Limb (tissue), 2 donors: ENCODE measurements at regions not wholly inside any gene's neighbourhood (a gene's known extent, or its start where the extent isn't known, plus 50 kb on each side); places are given as distances from the start of the nearest gene placed in this dataset.
A peak's percentile ranks its signal among the peaks of the same experiment; 100 is the strongest.
"Not testable (repeated sequence)": the region's sequence is repeated elsewhere in the genome, so short reads cannot be mapped to it uniquely, and the experiment has no call there.

Experiments used
- DNase-seq, 2 donors: peaks; one replicate each; pipeline ENCODE4 v3.0.0-alpha.2; 2016; ENCODE audit errors: extremely low spot score in 2 of 2

DNA sequence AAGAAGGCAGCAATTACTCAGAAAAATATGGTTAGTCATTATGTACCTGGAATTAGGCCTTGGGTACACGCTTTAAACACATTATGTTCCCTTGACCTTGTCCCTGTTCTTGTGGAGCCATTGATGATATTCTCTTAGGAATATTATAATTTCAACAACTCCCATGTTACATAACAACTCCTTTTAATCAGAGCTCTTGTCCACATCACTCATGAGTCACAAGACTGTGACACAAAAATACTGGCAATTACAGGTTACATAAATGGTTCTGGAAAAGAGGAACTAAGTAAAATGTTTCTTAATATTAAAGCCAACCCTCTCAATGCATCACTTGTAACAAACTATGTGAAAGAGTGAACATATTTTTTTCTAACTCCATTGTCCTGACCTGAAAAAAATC, 143.8 kb upstream of the PCLO start:
- no peak for DNase-seq

DNA sequence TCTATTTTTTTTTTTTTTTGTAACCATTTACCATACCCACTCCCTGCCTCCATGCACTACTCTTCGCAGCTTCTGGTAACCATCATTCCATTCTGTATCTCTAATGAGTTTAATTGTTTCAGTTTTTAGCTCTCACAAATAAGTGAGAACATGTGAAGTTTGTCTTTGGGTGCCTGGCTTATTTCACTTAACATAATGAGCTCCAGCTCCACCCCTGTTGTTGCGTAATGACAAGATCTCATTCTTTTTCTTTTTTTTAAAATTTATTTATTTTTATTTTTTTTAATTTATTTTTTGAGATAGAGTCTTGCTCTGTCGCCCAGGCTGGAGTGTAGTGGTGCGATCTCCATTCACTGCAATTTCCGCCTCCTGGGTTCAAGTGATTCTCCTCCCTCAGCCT, 142.3 kb upstream of the PCLO start:
- DNase-seq, result no peak

DNA sequence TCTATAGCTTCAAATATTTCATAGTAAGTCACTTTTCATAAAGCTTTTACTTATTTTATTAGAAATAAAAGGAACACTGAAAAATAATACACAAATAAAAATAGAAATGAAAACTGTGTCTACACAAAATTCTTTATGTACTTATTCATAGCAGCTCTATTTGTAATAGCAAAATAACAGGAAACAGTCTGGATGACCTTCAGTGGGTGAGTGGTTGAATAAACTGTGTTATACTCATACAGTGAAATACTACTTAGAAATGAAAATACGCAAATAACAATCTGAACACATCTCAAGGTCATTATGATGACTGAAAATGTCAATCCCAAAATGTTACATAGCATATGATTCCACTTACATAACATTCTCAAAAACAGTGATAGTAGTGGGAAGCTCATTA, 138.7 kb upstream of the PCLO start:
- DNase-seq, result no peak

DNA sequence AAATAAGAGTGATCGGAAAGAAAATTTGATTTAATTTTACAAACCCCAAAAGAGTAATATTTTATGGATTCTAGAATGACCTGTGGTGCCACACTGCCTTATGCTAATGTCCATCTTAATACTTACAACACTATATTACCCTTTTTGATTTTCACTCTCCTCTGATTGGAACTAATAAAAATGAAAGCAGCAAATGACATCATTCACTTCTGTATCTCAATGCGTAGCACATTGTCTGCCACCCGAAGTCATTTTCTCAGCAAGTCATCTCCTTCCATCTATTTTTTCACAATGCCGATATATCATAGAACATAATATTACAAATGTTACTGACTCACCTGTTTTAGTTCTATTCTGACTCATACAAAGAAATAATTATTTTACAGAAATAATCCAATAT, 127.5 kb upstream of the PCLO start:
- DNase-seq, result no peak

DNA sequence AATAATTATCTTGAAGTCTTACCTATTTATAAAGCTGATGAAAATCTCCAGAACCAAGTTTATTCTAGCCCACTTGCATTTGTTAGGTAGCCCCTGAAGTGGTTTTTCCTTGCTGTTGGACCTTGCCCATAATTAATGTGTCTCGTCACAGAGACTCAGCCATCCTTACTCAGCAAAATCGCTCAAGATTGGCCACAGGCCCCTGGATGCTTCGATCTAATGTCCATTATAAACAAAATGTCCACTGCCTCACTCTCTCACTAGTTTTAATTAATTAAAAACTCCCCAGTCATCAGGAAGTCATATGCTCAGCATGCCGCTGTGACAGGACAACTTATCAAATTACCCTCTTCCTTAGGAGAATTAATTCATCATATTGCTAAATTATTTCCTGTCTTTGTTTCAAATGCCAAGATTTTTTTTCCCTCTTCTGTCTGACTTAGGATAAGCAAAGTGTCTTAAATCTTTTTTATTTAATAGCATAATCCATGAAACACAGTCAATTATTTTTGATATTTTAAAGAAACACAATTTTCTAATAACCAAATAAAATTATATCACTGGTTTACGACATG, 126.8 kb upstream of the PCLO start:
- no peak for DNase-seq

DNA sequence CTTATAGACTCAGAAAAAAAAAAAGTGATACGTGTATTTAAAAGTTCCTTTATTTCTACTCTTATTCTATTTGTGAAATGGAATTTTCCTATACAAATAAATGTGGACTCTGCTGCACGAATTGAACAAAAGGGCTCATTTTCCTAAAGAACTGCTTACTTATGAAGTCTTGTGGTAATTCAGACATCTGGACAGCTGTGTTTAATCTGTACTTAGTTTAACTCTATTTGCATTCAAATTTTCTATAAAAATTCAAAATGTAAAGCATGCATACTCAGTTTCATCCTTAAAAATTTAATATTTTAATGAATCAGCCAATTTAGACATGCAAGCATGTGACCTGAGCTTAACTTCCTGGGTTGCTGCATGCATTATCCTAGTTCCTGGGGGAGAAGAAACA, 118.0 kb upstream of the PCLO start:
- no peak for DNase-seq

DNA sequence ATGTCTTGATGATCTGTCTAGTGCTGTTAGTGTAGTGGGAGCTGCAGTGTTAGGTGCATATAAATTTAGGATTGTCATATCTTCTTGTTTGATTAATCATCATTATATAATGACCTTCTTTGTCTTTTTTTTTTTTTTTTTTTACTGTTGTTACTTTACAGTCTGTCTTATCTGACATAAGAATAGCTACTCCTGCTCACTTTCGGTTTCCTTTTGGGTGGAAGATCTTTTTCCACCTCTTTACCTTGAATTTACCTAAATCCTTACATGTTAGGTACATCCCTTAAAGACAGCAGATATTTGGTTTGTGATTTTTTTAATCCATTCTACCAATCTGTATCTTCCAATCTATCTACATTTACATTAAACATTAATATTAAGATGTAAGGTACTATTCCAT, 113.6 kb upstream of the PCLO start:
- DNase-seq, result no peak

DNA sequence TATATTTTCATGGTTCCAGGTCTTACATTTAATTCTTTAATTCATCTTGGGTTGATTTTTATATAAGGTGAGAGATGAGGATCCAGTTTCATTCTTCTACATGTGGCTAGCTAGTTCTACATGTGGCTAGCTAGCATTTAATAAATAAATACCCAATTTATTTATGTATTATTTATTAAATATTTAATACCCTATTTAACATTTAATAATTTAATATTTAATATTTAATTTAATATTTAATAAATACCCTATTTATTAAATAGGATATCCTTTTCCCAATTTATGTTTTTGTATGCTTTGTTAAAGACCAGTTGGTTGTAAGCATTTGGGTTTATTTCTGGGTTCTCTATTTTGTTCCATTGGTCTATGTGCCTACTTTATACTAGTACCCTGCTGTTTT, 111.0 kb upstream of the PCLO start:
- DNase-seq, result no peak

DNA sequence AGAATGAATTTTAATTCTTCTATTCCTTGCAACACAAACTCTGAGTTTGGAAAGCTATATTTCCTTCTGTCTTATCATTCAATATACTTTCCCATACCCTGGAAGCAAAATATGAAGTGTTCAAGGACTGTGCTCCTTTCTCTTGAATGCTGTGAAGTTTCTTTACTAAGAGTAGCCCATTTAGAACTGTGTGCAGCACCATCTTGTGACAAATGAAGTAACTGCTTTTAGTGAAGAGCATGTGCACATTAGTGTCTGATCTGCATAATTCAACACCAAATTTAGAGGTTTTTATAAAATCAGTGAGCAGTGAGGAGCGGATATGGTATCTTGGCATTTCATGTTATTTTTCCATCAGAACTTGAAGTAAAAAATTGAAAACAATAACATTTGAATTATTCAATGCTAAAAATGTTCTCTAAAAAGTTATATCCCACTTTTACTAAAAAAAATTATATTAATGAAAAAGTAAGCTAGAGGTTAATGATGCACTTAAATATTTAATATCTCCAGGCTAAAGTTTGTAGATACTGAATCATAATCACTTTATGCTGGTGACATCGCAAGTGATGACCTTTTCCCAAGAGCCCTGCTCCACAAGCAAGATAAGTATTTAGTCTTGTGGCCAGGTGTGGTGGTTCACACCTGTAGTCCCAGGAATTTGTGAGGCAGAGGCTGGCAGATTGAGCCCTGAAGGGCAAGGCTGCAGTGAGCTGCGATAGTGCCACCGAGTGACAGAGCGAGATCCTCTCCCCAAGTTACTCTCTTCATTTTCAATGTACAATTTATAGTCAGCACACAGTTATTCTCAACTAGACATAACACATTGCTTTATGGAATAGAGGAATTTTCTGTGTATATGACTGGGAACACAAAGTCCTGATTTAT, 108.8 kb upstream of the PCLO start:
- peak in 1 of 2 donors; percentile 57 for DNase-seq

DNA sequence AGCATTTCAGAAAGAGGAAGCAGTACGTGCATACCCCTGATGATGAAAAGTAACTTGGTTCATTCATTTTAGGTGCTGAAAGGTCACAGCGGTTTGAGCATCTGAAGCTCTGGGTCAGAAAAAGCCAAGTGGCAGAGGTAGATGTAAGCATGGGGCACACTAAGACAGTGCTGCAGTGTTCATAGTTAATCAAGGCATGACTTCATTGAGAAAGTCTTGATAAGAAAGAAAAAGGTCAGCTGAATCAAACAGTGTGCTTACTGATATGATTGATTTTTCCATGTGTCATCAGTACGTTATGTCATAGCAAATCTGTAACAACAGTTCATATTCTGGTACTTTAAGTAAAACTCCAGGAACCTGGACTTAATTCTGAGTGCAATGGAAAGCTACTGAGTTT, 107.7 kb upstream of the PCLO start:
- no peak for DNase-seq

DNA sequence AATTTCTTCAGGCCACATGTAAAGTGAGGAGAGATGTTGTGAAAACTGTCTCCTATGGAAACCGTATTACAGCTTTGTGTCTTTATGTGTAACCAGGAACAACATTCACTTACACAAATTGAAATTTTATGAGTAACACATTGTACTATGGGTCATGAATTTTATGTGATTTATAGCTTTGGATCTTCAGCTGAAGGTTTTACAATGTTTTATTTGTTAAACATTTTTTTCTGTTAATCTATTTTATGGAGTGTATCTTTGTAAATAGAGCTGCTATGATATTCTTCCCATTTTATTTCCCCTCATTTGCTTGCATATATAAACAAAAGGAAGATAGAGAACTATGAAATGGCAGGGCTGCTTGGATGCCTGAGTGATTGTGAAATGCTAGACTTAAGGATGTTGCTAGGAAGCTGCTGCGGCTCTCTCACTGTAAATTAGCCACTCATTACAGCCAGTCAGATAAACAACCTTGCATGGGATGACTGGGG, 104.5 kb upstream of the PCLO start:
- peak in 1 of 2 donors; percentile 47 for DNase-seq

DNA sequence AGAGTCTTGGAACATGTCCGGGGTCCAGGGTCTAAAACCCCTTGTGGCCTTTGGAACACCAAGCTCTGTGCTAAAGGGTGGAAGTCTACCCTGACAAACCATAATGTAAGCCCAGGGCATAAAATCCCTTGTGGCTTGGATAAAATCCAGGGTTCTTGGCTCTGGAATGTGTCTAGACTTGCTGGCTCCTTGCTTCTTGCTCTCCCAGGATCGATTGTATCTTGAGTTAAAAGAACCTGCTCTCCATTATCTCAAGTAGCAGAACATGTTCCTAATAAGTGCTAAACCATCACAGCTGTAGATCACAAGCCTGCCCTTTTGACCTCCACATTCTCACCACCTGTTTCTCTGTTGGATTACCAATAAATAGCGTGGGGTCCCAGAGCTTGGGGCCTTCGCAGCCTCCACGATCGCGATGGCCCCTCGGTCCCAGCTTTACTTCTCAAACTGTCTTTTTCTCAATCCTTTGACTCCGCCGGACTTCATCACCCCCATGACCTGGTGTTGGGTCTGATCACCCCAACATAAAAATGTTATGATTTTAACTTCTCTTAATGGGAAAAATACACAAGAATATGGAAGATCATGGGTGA, 100.9 kb upstream of the PCLO start:
- DNase-seq, result not testable (repeated sequence)

DNA sequence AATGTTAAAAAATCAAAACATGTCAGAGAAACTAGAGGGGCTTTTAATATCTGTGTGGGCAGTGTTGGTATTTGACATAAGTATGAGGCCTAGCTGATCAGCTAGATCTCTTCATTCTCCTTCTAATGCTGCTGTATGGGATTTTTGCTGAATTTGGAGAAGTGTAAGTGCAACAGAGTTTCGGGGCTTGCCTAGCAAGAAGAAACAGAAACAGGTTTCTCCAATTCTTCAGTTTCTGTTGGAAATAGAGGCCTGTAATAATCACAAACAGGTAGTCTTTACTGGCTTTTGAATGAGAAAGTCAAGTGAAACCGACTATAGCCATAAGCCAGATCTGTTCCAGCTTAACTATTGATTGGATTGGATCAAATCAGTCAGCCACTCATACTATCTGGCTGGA, 96.4 kb upstream of the PCLO start:
- no peak for DNase-seq

DNA sequence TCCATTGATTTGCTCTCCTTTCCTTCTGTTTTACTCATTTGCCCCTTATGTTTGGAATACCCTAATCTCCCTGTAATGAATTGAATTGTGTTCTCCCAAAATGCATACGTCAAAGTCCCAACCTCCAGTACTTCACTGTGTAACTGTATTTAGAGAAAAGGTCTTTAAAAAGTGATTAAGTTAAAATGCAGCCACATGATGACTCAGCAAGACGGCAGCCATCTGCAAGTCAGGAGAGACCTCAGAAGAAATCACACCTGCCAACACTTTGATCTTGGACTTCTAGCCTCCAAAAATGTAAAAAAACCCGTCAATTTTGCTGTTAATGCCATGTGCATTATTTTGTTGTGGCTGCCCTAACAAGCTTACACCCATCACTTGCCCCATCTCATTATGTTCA, 85.3 kb upstream of the PCLO start:
- DNase-seq, result no peak

DNA sequence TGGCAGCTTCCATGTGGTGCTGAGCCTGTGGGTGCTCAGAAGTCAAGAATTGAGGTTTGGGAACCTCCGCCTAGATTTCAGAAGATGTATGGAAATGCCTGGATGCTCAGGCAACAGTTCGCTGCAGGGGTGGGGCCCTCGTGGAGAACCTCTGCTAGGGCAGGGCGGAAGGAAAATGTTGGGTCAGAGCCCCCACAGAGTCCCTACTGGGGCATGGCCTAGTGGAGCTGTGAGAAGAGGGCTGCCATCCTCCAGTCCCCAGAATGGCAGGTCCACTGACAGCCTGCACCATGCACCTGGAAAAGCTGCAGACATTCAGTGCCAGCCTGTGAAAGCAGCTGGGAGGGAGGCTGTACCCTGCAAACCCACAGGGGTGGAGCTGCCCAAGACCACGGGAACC, 56.5 kb upstream of the PCLO start:
- DNase-seq, result not testable (repeated sequence)

DNA sequence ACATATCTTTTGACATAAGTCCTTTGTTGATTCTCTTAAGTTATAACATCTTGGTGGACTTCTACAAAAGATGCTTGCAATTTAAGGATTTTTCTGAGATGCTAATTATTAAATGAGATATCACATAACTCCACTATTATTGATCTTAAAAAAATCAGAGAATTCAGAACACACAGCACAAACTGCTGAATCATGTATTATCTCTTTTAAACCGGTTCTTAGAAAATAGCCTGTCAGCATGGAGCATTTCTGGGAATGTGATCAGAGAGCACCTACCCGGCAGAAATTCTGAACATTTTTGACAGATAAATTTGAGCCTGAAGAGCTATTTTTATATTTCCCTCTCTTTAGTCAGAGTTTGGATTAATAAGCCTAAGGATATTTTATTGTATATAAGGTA, 50.2 kb upstream of the PCLO start:
- DNase-seq, result no peak
